Brain microvascular endothelial cell (primary cell): ENCODE measurements at regions not wholly inside any gene's neighbourhood (a gene's known extent, or its start where the extent isn't known, plus 50 kb on each side); places are given as distances from the start of the nearest gene placed in this dataset.

ENCODE experiments used
- DNase-seq: peaks from one replicate; pipeline ENCODE4 v3.0.0-alpha.2; 2020
- H3K27ac ChIP-seq: fragments of 250-450 bp; sonication (Bioruptor Pico); 2 replicates; pipeline ENCODE4 v1.5.1; 2020; ENCODE audit warnings: mild to moderate bottlenecking, moderate library complexity
- H3K27me3 ChIP-seq: fragments of 250-450 bp; sonication (Bioruptor Pico); replicated peaks from 2 replicates; pipeline ENCODE4 v1.5.1; 2020; ENCODE audit warnings: mild to moderate bottlenecking
- H3K36me3 ChIP-seq: fragments of 250-450 bp; sonication (Bioruptor Pico); replicated peaks from 2 replicates; pipeline ENCODE4 v1.5.1; 2020; ENCODE audit warnings: mild to moderate bottlenecking
- H3K4me3 ChIP-seq: 2 replicates; pipeline ENCODE4 v1.5.1; 2011; ENCODE audit warnings: low read depth, mild to moderate bottlenecking, control low read depth, low read length, moderate library complexity
- CTCF ChIP-seq: IDR thresholded peaks from 2 replicates; pipeline ENCODE4 v1.5.1; 2011; ENCODE audit warnings: low read depth, mild to moderate bottlenecking, moderate library complexity, low read length, control low read depth, inconsistent platforms; ENCODE audit errors: missing control alignments
- in situ Hi-C: cut with HindIII; loops from 2 replicates; pipeline ENCODE4 v1.10.0; 2017; ENCODE audit warnings: low sequenced_read_pairs, low pct_ligation_motif_present

DNA sequence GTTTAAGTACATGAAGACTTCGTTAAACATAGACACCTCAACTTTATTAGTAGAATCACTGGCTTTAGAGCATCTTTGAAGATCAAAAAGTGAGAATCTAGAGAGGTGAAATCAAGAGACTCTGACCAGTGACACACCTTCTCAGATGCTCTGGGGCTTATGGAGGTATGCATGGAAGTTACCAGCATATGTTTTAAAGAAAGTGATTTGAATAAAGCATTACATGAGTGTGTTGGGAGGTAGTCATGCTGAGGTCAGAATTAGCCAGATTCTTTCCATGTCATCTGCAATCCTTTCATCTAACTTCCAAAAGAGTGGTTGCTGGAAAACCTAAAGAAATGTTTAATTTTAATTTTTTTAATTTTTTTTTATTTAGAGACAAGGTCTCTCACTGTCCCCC is 658.0 kb upstream of the GOLIM4 start:
- Histone ChIP-seq H3K27ac (no peak overlapping the region), H3K4me3 (no peak overlapping the region), H3K27me3 (no peaks in the 10 kb centered on the region), H3K36me3 (no peaks in the 10 kb centered on the region)
- in situ Hi-C loops: no loop called here
- no peak for DNase-seq
- TF ChIP-seq CTCF: no peak

DNA sequence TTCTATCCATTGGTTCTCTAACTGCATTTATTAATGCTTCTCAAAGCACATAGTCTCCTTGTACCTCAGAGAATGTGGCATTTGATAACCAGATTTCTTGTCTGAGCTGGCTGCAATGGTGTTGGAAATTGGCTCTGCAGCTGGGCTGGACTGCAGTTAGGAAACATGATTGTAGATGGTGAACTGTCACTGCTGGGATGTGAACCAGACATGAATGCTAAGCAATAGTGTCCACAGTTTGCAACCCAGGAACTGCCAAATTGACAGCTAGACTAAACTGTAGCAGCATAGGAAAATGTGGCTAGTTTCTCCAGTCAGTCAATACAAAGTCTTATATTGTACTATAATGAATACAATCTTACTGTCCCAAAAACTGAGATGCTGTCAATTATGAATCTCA is 656.6 kb upstream of the GOLIM4 start:
- no peak for DNase-seq
- no peaks in the 10 kb centered on the region for H3K36me3 ChIP-seq
- in situ Hi-C loops: no loop called here

GRCh38 chr3:168747697-168748096 is 652.0 kb upstream of the GOLIM4 start:
- no peak for TF ChIP-seq CTCF
- no peaks in the 10 kb centered on the region for H3K27me3 ChIP-seq
- no peak for DNase-seq
- in situ Hi-C loops: no loop called here
- no peak overlapping the region for H3K27ac ChIP-seq
- no peak overlapping the region for H3K4me3 ChIP-seq
- H3K36me3 ChIP-seq: no peaks in the 10 kb centered on the region

More for the DNA sequence above, 656.6 kb upstream of the GOLIM4 start:
- no peak for TF ChIP-seq CTCF
- Histone ChIP-seq H3K4me3 (no peak overlapping the region), H3K27me3 (no peaks in the 10 kb centered on the region), H3K27ac (no peak overlapping the region)

DNA sequence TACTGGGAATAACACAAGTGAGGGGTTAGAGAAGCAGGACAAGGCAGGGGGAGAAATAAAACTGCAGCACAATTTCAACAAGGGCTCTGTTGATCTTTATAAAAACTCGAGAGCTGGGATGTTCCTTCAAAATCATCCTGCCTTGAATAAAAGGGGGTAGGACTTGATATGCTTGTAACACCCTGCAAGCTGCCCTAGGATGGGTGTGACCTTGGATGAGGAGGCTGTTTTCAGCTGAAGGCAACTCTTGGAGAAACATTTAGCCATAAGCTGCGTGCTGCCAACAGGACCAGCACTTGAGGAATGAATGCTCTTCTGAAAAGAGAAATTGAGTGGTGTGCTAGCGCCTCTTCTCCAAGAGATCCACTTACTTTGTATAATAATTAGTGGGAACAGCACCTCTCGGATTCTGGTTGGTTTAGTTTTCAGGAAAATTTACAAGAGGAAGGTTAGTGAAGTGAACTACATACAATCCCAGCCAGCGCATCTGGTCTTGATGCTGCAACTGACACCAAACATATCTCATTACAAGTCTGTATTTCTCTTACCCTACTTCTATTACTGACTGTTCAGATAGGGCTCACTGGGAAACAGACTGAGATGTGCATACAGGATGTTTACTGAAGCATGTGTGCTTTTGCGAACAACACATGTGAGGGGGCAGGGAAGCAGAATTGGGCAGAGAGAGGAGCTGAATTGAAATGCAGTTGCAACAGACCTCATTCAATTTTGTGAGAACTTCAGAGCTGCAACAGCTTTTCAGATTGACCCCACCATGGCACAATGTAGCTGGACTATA is 643.0 kb upstream of the GOLIM4 start:
- no peaks in the 10 kb centered on the region for H3K27me3 ChIP-seq
- DNase-seq: no peak
- in situ Hi-C loops: no loop called here
- H3K36me3 ChIP-seq: no peaks in the 10 kb centered on the region
- no peak overlapping the region for H3K4me3 ChIP-seq
- TF ChIP-seq CTCF: no peak
- no peak overlapping the region for H3K27ac ChIP-seq

DNA sequence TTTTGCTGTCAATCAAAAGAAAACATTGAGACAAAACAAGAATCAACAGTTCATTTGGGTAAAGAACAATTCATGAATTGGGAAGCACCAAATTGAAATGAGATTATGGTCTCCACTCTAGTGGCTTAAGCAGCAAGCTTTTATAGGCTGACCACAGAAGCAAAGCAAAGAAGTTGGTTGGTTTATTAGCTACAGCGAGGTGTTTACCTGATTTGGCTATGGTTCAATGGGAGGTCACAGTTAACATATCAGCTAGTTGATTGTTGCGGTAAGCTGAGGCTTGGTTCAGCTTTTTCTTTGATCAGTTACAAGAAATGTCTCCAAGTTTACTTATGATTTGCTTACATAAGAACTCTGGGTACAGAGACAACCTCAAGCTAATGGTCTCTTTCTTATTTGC is 640.5 kb upstream of the GOLIM4 start:
- DNase-seq: no peak
- Histone ChIP-seq H3K27me3 (no peaks in the 10 kb centered on the region), H3K4me3 (no peak overlapping the region), H3K27ac (no peak overlapping the region), H3K36me3 (no peaks in the 10 kb centered on the region)
- no peak for TF ChIP-seq CTCF
- in situ Hi-C loops: no loop called here

- in situ Hi-C loops: no loop called here
- H3K4me3 ChIP-seq: no peak overlapping the region
- H3K27ac ChIP-seq: no peak overlapping the region
- TF ChIP-seq CTCF: no peak
- no peak for DNase-seq
- H3K36me3 ChIP-seq: no peaks in the 10 kb centered on the region
- no peaks in the 10 kb centered on the region for H3K27me3 ChIP-seq
Measured at GRCh38 chr3:168730073-168730472, 634.3 kb upstream of the GOLIM4 start.
